SK-N-SH treated with all-trans-retinoic acid at 6 μM for 48 hours (cell line): ENCODE measurements at regions not wholly inside any gene's neighbourhood (a gene's known extent, or its start where the extent isn't known, plus 50 kb on each side); places are given as distances from the start of the nearest gene placed in this dataset.
"Not testable (repeated sequence)": the region's sequence is repeated elsewhere in the genome, so short reads cannot be mapped to it uniquely, and the experiment has no call there.

Experiments used
- ATAC-seq: fragments of 200-7000 bp; cut with Tn5 transposase; 3 replicates; pipeline ENCODE4 v1.9.1; 2020; ENCODE audit warnings: mild to moderate bottlenecking, moderate library complexity
- BACH2 ChIP-seq: fragments of 250-450 bp; sonication (Bioruptor Pico); IDR thresholded peaks from 2 replicates; pipeline ENCODE4 v1.9.0; 2021; ENCODE audit warnings: mild to moderate bottlenecking, borderline replicate concordance
- CREB5 ChIP-seq: fragments of 250-450 bp; sonication (Bioruptor Pico); IDR thresholded peaks from 2 replicates; pipeline ENCODE4 v1.5.1; 2020; ENCODE audit warnings: low read depth, mild to moderate bottlenecking, moderate library complexity
- CSDC2 ChIP-seq: fragments of 250-450 bp; sonication (Bioruptor Pico); IDR thresholded peaks from 2 replicates; pipeline ENCODE4 v1.5.0; 2020; ENCODE audit warnings: mild to moderate bottlenecking, moderate library complexity
- CSRNP3 ChIP-seq: fragments of 250-450 bp; sonication (Bioruptor Pico); IDR thresholded peaks from 2 replicates; pipeline ENCODE4 v1.5.1; 2021; ENCODE audit warnings: mild to moderate bottlenecking, moderate library complexity
- ESRRG ChIP-seq: fragments of 250-450 bp; sonication (Bioruptor Pico); IDR thresholded peaks from 2 replicates; pipeline ENCODE4 v1.6.1; 2021; ENCODE audit warnings: mild to moderate bottlenecking
- OSR1 ChIP-seq: fragments of 250-450 bp; sonication (Bioruptor Pico); IDR thresholded peaks from 2 replicates; pipeline ENCODE4 v1.8.0; 2022; ENCODE audit warnings: moderate library complexity, mild to moderate bottlenecking, inconsistent platforms
- PATZ1 ChIP-seq: fragments of 250-450 bp; sonication (Bioruptor Pico); IDR thresholded peaks from 2 replicates; pipeline ENCODE4 v1.8.0; 2020; ENCODE audit warnings: mild to moderate bottlenecking, moderate library complexity, borderline replicate concordance
- POU6F1 ChIP-seq: fragments of 250-450 bp; sonication (Bioruptor Pico); IDR thresholded peaks from 2 replicates; pipeline ENCODE4 v1.8.0; 2021; ENCODE audit warnings: low read depth, mild to moderate bottlenecking, moderate library complexity, borderline replicate concordance
- PPARA ChIP-seq: fragments of 250-450 bp; sonication (Bioruptor Pico); IDR thresholded peaks from 2 replicates; pipeline ENCODE4 v1.5.0; 2020; ENCODE audit warnings: mild to moderate bottlenecking, borderline replicate concordance
- RARB ChIP-seq: fragments of 250-450 bp; sonication (Bioruptor Pico); IDR thresholded peaks from 2 replicates; pipeline ENCODE4 v1.8.0; 2021; ENCODE audit warnings: mild to moderate bottlenecking, moderate library complexity
- TOX ChIP-seq: fragments of 250-450 bp; sonication (Bioruptor Pico); IDR thresholded peaks from 2 replicates; pipeline ENCODE4 v1.8.0; 2021; ENCODE audit warnings: mild to moderate bottlenecking, moderate library complexity, borderline replicate concordance
- TSHZ2 ChIP-seq: fragments of 250-450 bp; sonication (Bioruptor Pico); IDR thresholded peaks from 2 replicates; pipeline ENCODE4 v1.5.0; 2020; ENCODE audit warnings: mild to moderate bottlenecking, moderate library complexity
- ZC3H10 ChIP-seq: fragments of 250-450 bp; sonication (Bioruptor Pico); IDR thresholded peaks from 2 replicates; pipeline ENCODE4 v1.5.1; 2021; ENCODE audit warnings: mild to moderate bottlenecking, moderate library complexity
- ZNF565 ChIP-seq: fragments of 450-650 bp; formaldehyde crosslinking; conservative IDR thresholded peaks from 2 replicates; pipeline ENCODE4 v1.5.0; 2020; ENCODE audit warnings: low read depth, mild to moderate bottlenecking, moderate library complexity

- TF ChIP-seq RARB (CRISPR knock-in tag) (no peak), TOX (CRISPR knock-in tag) (no peak)
- ATAC-seq = no peak
Measured at GRCh38 chr15:56794553-56795329, 61.4 kb upstream of the ZNF280D start.

GRCh38 chr15:56794165-56794552 lies 60.9 kb upstream of the ZNF280D start:
- no peak for TF ChIP-seq POU6F1 (CRISPR knock-in tag)
- TF ChIP-seq TSHZ2 = no peak
- no peak for TF ChIP-seq PATZ1 (CRISPR knock-in tag)
- no peak for TF ChIP-seq ZNF565 (CRISPR knock-in tag)
- no peak for TF ChIP-seq CSRNP3 (CRISPR knock-in tag)
- no peak for TF ChIP-seq ZC3H10 (CRISPR knock-in tag)
- TF ChIP-seq CSDC2 (CRISPR knock-in tag) = no peak
- no peak for ATAC-seq

GRCh38 chr15:56792211-56792610 lies 58.9 kb upstream of the ZNF280D start:
- no peak for ATAC-seq
- no peak for TF ChIP-seq ZNF565 (CRISPR knock-in tag)
- no peak for TF ChIP-seq OSR1 (CRISPR knock-in tag)
- no peak for TF ChIP-seq TSHZ2
- TF ChIP-seq ESRRG (CRISPR knock-in tag) = no peak
- TF ChIP-seq PATZ1 (CRISPR knock-in tag) = no peak
- TF ChIP-seq CREB5 = no peak
- TF ChIP-seq PPARA (CRISPR knock-in tag) = no peak
- no peak for TF ChIP-seq BACH2 (CRISPR knock-in tag)
- TF ChIP-seq RARB (CRISPR knock-in tag) = no peak

- not testable (repeated sequence) for ATAC-seq
Measured at GRCh38 chr15:56791521-56791920, 58.2 kb upstream of the ZNF280D start.
